ENCODE measurements at regions not wholly inside any gene's neighbourhood (a gene's known extent, or its start where the extent isn't known, plus 50 kb on each side); places are given as distances from the start of the nearest gene placed in this dataset.

- Histone ChIP-seq H3K4me1 (ENCODE audit: insufficient read depth, low read length) (peaks cover 6% of the 10 kb centered on the region), H2AFZ (ENCODE audit: low read depth, low read length) (no peak overlapping the region), H3K9me3 (ENCODE audit: low read length) (no peaks in the 10 kb centered on the region), H3K4me3 (ENCODE audit: low read length) (no peak overlapping the region), H3K36me3 (ENCODE audit: insufficient read depth, low read length) (no peaks in the 10 kb centered on the region), H3K27me3 (ENCODE audit: insufficient read depth, low read length) (peaks cover 4% of the 10 kb centered on the region)
Observed at GRCh38 chr2:105576440-105577241, 168.1 kb upstream of the NCK2 start.

DNA sequence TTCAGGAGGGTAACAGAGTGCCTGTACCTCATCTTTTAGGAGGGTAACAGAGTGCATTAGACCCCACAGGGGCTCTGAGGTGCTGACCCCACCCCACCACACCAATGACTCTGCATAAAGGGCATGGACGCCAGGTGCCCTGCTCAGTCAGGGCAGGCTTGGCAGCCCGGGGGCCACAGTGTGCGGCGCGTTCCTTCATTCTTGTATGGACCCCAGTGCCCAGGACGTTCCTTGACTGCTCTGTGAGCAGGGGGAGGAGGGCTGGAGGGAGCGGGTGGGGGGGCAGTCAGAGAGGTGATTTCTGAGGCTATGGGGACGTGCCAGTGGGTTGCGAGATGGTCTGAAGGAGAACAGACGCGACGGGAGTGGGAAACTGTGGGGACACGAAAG is 168.7 kb upstream of the NCK2 start:
- H3K4me3 ChIP-seq (ENCODE audit: low read length) = no peak overlapping the region
- H3K27me3 ChIP-seq (ENCODE audit: insufficient read depth, low read length) = peaks cover 4% of the 10 kb centered on the region
- peaks cover 6% of the 10 kb centered on the region for H3K4me1 ChIP-seq (ENCODE audit: insufficient read depth, low read length)
- H3K36me3 ChIP-seq (ENCODE audit: insufficient read depth, low read length) = no peaks in the 10 kb centered on the region
- no peak overlapping the region for H2AFZ ChIP-seq (ENCODE audit: low read depth, low read length)
- no peaks in the 10 kb centered on the region for H3K9me3 ChIP-seq (ENCODE audit: low read length)

- no peak overlapping the region for H3K4me3 ChIP-seq (ENCODE audit: low read length)
- no peaks in the 10 kb centered on the region for H3K9me3 ChIP-seq (ENCODE audit: low read length)
- H2AFZ ChIP-seq (ENCODE audit: low read depth, low read length) = no peak overlapping the region
- H3K36me3 ChIP-seq (ENCODE audit: insufficient read depth, low read length) = no peaks in the 10 kb centered on the region
- peaks cover 4% of the 10 kb centered on the region for H3K27me3 ChIP-seq (ENCODE audit: insufficient read depth, low read length)
- H3K4me1 ChIP-seq (ENCODE audit: insufficient read depth, low read length) = peaks cover 6% of the 10 kb centered on the region
Observed at GRCh38 chr2:105575499-105576025, 169.2 kb upstream of the NCK2 start.

DNA sequence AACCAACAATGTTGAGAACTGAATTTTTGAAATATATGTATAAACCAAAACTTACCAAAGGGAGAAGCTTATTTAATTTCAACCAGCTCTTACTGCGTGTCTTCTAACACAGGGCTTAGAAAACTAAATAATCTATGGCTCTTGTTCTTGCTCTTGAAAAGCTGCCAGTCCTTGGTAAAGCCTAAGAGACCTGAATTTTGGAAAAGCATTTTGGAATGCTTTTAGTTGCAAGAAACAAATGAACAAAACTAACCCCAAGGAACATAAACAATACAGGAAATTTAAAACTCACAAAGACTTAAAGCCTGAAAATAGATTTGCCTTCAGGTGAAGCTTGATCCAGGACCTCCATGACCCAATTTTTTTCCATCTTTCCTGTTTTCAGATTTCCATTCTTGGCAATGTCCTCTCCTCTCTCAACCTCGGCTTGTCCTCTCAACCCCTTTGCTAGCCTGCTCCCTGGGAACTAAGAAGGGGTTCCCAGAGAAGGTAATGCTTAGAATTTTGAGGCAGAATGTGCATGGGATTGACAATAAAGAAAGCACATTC is 169.8 kb upstream of the NCK2 start:
- Histone ChIP-seq H3K36me3 (ENCODE audit: insufficient read depth, low read length) (no peaks in the 10 kb centered on the region), H2AFZ (ENCODE audit: low read depth, low read length) (no peak overlapping the region), H3K9me3 (ENCODE audit: low read length) (no peaks in the 10 kb centered on the region), H3K4me1 (ENCODE audit: insufficient read depth, low read length) (peaks cover 6% of the 10 kb centered on the region), H3K4me3 (ENCODE audit: low read length) (no peak overlapping the region), H3K27me3 (ENCODE audit: insufficient read depth, low read length) (peaks cover 6% of the 10 kb centered on the region)

DNA sequence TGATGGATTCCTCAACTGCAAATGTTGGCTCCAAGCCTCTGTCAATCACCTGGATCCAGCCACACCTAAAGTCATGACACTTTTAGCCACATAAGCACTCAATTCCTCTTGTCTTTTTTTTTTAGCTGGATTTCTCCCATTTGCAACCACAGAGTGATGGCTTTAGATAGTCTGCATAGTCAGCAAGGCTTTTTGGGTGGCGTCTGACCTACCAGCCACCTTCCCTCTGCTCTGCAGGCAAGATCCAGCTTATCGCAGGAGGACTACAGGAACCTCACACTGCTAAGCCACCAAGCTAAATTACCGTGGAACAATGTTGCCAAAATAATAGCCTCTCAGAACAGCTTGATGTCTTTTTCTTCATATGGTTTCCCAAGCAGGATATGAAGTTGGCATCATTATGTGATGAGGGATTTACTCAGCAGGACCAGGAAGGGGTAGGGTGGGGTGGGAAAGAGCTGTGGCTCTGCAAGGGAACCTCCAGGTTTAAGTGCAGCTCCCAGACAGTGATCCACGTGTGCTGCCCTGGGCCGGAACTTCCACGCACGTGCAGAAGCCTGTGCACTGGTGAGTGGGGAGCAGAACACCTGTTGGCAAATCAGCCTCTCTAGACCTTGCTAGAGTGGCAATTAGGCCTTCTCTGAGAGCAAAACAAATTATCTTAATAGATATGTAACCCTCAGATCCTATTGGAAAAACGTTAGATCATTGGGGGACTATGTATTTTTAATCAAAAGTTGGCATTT is 170.6 kb upstream of the NCK2 start:
- Histone ChIP-seq H3K4me1 (ENCODE audit: insufficient read depth, low read length) (peaks cover 6% of the 10 kb centered on the region), H3K36me3 (ENCODE audit: insufficient read depth, low read length) (no peaks in the 10 kb centered on the region), H2AFZ (ENCODE audit: low read depth, low read length) (no peak overlapping the region), H3K9me3 (ENCODE audit: low read length) (no peaks in the 10 kb centered on the region), H3K27me3 (ENCODE audit: insufficient read depth, low read length) (peaks cover 13% of the 10 kb centered on the region), H3K4me3 (ENCODE audit: low read length) (no peak overlapping the region)

DNA sequence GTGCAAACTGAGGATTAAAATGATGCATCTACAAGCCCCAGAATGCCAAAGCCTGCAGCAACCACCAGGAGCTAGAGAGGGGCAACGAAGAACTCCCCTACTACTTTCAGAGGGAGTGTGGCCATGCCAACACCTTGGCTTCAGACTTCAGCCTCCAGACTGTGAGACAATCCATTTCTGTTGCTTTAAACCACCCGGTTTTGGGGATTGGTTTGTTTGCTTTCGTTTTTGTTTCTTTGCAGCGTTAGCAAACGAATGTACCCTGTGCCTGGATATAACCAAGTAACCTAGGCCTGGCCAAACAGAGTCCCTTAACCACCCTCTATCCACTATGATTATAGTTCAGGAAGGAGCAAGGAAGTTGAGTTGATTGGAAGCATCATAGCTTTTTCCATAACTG is 171.2 kb upstream of the NCK2 start:
- Histone ChIP-seq H3K4me3 (ENCODE audit: low read length) (no peak overlapping the region), H2AFZ (ENCODE audit: low read depth, low read length) (no peak overlapping the region), H3K4me1 (ENCODE audit: insufficient read depth, low read length) (peaks cover 6% of the 10 kb centered on the region), H3K36me3 (ENCODE audit: insufficient read depth, low read length) (no peaks in the 10 kb centered on the region), H3K27me3 (ENCODE audit: insufficient read depth, low read length) (peaks cover 13% of the 10 kb centered on the region), H3K9me3 (ENCODE audit: low read length) (no peaks in the 10 kb centered on the region)

DNA sequence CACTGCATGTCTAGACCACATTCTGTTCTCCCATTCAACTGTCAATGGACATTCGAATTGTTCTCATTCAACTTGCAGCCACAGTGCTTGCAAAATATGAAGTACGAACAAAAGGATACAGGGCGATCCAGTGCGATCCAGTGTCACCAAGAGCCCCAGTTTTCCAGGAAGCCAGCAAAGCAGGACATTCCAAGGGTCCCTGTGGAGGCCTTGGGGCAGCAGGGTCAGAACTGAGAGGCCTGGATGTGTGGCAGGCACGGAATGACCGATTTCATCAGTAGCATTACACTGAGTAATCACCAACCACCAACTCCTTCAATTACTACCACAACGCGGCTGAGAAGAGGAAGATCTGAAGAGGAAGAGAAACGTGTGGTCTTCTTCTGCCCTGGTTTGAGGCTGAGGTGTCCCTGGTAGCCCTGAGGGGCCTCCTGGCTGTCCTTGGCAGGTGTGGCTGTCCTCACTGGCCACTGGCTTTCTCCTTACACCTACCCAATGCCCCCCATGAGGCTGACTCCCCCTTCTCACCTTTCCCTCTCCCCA is 172.7 kb upstream of the FHL2 start:
- H3K27me3 ChIP-seq (ENCODE audit: insufficient read depth, low read length) = peaks cover 17% of the 10 kb centered on the region
- H3K36me3 ChIP-seq (ENCODE audit: insufficient read depth, low read length) = no peaks in the 10 kb centered on the region
- peaks cover 1% of the 10 kb centered on the region for H3K4me1 ChIP-seq (ENCODE audit: insufficient read depth, low read length)
- H3K4me3 ChIP-seq (ENCODE audit: low read length) = no peak overlapping the region
- H2AFZ ChIP-seq (ENCODE audit: low read depth, low read length) = no peak overlapping the region
- H3K9me3 ChIP-seq (ENCODE audit: low read length) = no peaks in the 10 kb centered on the region

GRCh38 chr2:105570757-105571156 is 171.9 kb upstream of the FHL2 start:
- no peaks in the 10 kb centered on the region for H3K9me3 ChIP-seq (ENCODE audit: low read length)
- no peaks in the 10 kb centered on the region for H3K4me1 ChIP-seq (ENCODE audit: insufficient read depth, low read length)
- H2AFZ ChIP-seq (ENCODE audit: low read depth, low read length) = no peak overlapping the region
- no peaks in the 10 kb centered on the region for H3K36me3 ChIP-seq (ENCODE audit: insufficient read depth, low read length)
- no peak overlapping the region for H3K4me3 ChIP-seq (ENCODE audit: low read length)
- peaks cover 17% of the 10 kb centered on the region for H3K27me3 ChIP-seq (ENCODE audit: insufficient read depth, low read length)

GRCh38 chr2:105570326-105570725 is 171.5 kb upstream of the FHL2 start:
- Histone ChIP-seq H3K4me1 (ENCODE audit: insufficient read depth, low read length) (no peaks in the 10 kb centered on the region), H3K27me3 (ENCODE audit: insufficient read depth, low read length) (peaks cover 17% of the 10 kb centered on the region), H3K9me3 (ENCODE audit: low read length) (no peaks in the 10 kb centered on the region), H3K36me3 (ENCODE audit: insufficient read depth, low read length) (no peaks in the 10 kb centered on the region), H3K4me3 (ENCODE audit: low read length) (no peak overlapping the region), H2AFZ (ENCODE audit: low read depth, low read length) (no peak overlapping the region)

DNA sequence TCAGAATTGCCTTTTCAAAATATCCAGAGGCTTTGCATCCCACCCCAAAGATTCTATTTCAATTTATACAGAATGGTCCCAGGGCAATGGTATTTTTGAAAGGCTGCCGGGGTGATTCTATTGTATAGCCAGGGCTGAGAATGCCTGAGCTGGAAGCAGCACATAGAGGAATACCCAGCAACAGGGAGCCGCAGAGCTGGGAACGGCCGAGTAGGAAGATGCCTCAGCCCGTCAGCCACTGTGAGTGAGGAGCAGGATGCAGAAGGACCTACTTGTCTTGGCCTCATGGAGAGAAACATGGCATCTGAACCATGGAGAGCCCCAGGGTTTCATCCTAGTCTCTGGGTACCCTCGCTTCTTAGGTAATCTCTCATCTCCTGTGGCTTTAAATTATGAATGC is 170.8 kb upstream of the FHL2 start:
- Histone ChIP-seq H3K36me3 (ENCODE audit: insufficient read depth, low read length) (no peaks in the 10 kb centered on the region), H2AFZ (ENCODE audit: low read depth, low read length) (no peak overlapping the region), H3K4me1 (ENCODE audit: insufficient read depth, low read length) (no peaks in the 10 kb centered on the region), H3K27me3 (ENCODE audit: insufficient read depth, low read length) (peaks cover 21% of the 10 kb centered on the region), H3K9me3 (ENCODE audit: low read length) (no peaks in the 10 kb centered on the region), H3K4me3 (ENCODE audit: low read length) (no peak overlapping the region)

DNA sequence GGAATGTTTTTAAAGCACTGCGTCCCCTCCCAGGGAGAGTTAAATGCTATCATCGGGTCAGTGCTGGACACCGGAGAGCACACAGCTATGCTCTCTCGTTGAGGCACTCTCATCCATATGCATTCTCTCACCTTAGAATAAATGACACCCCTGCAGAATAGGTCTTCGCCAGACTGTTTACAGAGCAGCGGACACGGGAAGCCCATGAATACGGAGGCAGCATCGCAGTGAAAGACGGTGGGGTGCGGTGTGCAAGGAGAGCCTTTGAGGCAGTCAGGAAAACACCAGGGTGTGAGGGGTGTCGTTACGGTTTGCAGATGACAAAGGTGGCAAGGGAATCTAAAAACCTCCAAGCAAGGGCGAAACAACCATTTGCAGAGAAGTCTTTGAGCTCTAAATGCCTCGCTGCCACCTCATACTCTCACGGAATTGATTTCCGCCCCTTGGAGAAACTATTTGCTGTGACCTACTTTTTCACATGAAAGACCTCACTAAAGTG is 169.2 kb upstream of the FHL2 start:
- peaks cover 17% of the 10 kb centered on the region for H3K27me3 ChIP-seq (ENCODE audit: insufficient read depth, low read length)
- H3K4me1 ChIP-seq (ENCODE audit: insufficient read depth, low read length) = no peaks in the 10 kb centered on the region
- no peaks in the 10 kb centered on the region for H3K9me3 ChIP-seq (ENCODE audit: low read length)
- no peak overlapping the region for H3K4me3 ChIP-seq (ENCODE audit: low read length)
- H3K36me3 ChIP-seq (ENCODE audit: insufficient read depth, low read length) = no peaks in the 10 kb centered on the region
- no peak overlapping the region for H2AFZ ChIP-seq (ENCODE audit: low read depth, low read length)

- no peak overlapping the region for H3K4me3 ChIP-seq (ENCODE audit: low read length)
- H2AFZ ChIP-seq (ENCODE audit: low read depth, low read length) = no peak overlapping the region
- H3K36me3 ChIP-seq (ENCODE audit: insufficient read depth, low read length) = no peaks in the 10 kb centered on the region
- no peaks in the 10 kb centered on the region for H3K4me1 ChIP-seq (ENCODE audit: insufficient read depth, low read length)
- peaks cover 11% of the 10 kb centered on the region for H3K27me3 ChIP-seq (ENCODE audit: insufficient read depth, low read length)
- no peaks in the 10 kb centered on the region for H3K9me3 ChIP-seq (ENCODE audit: low read length)
Observed at GRCh38 chr2:105563000-105563719, 164.3 kb upstream of the FHL2 start.
